ENCODE measurements at regions not wholly inside any gene's neighbourhood (a gene's known extent, or its start where the extent isn't known, plus 50 kb on each side); places are given as distances from the start of the nearest gene placed in this dataset.

DNA sequence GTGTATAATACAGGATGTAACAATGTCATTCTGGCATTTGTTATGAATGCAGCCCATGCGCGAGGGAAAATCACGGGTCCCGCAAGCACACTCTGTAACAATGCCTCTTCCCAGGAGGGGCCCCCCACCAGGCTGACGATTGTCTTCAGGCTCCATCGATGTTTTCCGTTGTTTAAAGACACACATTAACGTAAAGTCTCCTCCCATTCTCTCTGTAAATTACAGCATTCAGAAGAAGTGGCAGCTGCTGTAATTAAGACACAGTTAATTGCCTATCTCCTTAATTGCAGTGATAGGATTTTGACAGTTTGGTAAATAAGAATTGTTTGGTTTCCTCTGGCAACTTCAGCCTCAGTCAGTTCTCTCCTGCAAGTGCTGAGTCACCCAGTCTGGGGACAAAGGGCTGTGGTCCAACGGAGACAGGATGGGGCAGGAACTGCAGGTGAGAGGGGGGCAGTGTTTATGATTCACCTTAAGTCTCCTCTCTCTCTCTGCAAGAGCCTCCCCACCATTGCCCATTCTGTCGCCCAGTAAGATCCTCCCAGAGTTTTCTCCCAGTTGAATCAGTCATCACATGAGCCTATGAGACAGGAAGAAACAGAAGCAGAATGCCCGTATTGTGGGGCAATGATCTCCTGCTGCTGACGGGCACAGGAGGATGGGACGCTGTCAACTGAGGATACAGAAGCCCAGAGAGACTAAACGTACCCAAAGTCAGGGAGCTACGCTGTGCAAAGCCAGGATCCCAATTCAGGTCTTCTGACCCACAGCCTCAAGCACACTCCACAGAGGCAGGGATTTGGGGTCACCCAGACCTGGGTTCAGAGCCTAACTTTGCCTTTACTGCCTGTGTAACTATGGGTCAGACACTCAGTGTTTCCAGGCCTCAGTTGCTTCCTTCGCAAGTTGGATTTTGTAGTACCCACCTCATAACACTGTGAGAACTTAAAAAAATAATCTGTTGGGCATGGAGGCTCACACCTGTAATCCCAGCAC lies 110.0 kb downstream of the ADSS2 start:
- DNase-seq, result peak in 34 of 51 donors; percentile 6 to 82 (median 35)

DNA sequence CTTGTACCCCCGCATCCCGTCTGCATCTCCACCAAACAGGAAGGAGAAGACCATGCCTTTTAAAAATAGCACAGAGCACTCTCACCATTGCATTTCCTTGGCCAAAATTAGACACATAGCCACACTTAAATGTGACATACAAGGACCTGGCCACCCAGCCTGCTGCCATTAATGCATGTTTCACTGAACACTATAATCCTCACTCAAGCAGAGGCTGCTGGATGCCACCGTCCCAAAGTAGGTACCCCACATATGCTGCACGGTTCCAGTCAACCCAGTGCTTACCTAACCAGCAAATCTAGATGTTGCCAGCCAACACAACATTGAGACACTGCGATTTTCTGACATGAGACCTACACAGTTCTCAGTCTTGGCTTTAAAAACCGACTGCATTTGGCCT lies 107.7 kb downstream of the ADSS2 start:
- no peak for DNase-seq

DNA sequence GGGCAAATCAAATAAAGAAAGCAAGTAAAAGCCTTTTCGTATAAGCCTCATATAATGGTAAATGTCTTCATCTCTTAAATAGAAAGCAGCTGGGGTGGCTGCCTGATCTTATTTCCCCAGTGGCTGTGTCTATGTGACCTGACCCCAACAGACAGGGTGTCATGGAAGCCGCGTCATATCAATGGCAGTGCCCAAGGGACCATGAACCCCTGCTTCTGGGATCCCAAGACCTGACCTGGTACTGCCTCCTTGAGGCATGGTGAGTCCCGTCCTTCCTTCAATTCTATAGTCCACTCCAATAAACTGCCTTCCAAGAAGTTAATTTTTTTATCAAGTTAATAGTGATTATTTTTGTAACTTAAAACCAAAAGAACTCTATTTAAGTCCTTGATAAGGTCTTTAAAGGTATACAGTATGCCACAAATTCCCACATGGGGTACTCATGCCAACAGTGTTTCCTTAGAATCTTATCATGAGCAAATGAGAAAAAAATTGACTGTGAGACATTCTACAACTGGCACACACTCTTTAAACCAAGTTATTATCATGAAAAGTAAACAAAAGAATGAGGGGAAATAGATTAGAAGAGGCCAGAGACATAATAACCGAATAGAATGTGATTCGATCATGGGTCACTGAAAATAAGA lies 104.6 kb downstream of the ADSS2 start:
- no peak for DNase-seq

DNA sequence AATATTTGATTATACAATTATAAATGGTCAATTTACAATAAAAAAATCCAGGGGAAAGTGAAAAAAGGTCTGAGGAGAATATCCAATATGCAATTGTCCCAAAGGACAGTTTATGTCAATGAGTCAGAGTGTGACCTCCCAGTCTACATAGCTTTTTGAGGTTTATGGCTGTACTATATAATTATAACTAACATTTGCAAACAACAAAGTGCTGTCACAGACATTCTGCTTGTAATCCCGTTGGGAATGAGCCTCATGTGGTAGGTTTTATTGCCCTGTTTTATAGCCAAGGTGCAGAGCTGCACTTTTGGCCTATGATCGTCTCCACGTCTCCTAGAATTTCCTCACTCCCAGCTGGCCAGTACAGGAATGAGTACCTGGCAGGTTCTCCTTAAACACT lies 103.8 kb downstream of the ADSS2 start:
- DNase-seq, result no peak

DNA sequence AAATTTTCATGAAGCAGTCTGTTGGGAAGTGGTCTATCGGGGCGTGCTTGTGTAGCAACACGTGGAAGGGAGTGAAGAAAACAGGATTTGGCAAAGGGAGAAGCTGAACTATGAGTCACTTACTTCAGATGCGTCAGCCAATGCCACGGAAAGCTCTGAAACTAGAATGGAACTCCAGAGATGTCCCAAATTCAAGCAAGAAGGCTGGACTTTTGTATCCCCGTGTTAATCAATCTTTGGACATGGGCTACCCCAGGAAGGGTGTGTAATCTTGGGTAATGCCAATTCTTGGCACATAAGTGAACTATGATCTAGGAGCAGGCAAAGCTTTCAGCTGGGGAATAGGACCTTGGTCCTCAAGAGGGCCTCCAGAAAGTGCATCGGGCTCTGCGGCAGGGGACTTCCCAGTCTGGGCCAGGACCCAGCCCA lies 102.6 kb downstream of the ADSS2 start:
- no peak for DNase-seq

DNA sequence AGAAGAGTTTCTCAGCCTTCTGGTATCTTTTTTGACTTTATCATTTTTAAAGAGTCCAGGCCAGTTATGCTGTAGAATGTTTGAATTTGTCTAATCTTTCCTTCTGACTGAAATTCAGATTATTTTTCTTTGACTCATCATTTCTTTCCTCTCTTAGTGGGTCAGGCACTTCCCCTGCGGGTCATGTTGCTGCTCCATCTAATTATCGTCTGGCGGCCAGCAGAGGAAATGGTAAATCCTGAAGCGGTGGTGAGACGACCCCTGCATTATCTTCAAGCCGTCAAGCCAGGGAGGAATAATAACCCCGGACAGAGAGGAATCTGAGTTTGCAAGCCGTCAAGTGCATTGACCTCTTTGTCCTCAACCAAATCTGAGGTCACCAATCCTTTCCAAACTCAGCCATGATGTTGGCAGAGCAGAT lies 102.1 kb downstream of the ADSS2 start:
- DNase-seq, result no peak

DNA sequence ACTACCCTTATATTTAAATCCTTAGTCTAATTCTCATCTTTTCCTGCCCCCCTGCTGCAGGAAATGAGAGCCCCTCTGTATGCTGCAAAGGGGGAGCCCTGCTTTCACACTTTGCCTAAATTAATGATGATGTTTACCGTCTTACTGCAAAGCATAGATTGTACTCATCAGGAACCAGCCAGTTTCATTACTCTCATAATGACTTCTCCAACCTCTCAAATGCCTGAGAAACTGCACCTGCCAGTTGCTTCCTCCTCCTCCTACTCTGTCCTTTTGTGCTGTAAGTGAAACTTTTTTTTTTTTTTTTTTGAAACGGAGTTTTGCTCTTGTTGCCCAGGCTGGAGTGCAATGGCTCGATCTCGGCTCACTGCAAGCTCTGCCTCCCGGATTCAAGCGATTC lies 101.7 kb downstream of the ADSS2 start:
- DNase-seq, result no peak

DNA sequence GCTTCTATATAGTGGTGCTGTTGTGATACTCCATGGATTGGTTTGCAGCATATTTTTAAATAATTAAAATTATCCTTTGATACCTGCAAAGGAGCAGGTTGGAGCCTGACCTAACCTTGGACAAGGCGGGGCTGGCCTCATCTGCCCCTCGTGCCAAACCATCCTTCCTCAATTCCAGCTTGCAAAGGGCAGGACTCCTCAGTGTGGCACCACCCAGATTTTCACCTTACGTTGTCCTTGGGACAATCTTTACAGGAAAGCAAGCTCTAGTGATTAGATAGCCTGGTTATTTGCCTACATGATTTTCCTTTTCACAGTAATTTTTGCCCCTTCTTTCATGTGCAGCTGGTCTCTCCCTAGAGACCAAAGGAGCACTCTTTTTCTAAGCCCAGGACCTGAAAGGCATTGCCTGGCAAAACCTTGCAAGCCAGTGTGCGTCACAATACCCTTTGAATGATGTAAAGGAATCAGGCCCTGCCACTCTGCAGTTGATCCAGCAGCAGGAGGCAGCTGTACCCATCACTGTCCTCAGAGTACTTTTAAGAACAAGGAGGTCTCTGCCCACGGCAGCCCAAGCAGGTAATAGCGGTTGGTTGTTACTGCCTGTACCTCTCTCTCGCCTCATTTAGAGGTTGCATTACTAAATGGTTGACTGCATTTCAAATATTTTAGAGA lies 99.4 kb downstream of the ADSS2 start:
- no peak for DNase-seq

DNA sequence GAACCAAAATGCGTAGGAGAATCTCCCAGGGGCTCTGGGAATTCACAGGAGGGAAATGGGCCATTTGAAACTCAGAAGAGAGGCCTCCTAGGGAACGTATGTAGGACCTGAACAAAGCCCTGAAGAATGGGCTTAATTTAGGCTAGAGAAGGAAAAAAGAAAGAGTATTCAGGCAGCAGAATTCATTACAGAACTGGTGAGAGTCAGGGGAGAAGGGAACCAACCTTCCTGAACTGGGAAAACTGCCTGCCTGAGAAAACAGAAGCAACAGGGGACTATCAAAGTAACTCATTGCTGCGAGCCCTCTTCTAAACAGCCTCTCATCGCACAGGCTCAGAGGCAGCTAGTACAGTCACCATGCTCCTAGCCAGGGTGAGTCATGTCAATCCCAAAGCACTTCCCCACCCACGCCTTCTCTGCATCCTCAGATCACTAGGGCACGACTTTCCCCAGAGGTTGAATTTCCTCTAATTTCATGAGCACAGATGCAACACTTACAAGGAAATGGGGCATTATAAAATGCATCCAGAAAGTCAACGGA lies 98.1 kb downstream of the ADSS2 start:
- DNase-seq, result peak in 8 of 51 donors; percentile 2 to 57 (median 16)

DNA sequence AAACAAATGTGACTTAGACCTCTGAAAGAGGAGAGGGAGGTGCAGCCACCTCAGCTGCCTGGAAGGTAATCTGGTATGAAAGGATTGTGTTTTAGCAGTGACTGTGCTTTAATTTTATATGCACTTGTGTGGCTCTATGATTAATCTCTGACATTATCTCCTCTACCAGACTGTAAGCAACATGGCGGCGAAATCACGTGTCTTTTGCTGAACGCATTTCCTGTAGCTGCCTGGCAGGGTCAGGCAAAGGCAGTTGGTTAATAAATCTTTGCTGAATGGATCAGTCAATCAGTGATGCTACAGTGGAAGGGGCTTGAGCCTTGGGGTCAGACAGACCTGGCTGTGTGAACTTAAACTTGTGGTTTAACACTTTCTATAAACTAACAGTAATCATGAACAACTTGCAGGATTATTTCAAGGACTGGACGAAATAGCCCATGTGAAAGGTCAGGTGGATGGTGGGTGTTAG lies 96.9 kb downstream of the ADSS2 start:
- DNase-seq, result no peak

DNA sequence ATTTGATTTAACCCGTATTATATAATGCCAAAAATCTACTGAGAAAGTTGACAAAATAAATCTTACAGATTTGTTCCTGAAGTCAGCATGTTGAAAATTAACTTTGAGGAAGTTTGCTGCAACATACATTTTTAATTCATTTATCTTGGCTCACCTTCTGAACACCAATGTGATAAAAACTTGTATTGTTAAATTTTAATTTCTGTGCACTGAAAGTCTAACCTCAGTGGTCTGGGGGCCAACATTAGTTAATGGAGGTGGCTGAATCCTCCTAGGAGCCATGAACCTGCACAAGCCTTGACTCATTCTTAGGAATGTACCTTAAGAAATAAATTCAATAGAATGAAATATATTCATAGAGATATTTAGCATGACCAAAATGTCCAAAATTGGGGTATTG lies 95.3 kb downstream of the ADSS2 start:
- DNase-seq, result no peak

All from hypothalamus (tissue), 51 donors.